Epithelial cell of proximal tubule (primary cell): ENCODE measurements at regions not wholly inside any gene's neighbourhood (a gene's known extent, or its start where the extent isn't known, plus 50 kb on each side); places are given as distances from the start of the nearest gene placed in this dataset.

Experiments used
- DNase-seq: peaks from one replicate; pipeline ENCODE4 v3.0.0-alpha.2; 2011; ENCODE audit warnings: low read depth
- H3K4me3 ChIP-seq: 2 replicates; pipeline ENCODE4 v1.5.1; 2011; ENCODE audit warnings: low read depth, mild to moderate bottlenecking, low read length
- CTCF ChIP-seq: conservative IDR thresholded peaks from 2 replicates; pipeline ENCODE4 v1.5.1; 2012; ENCODE audit warnings: low read depth, mild to moderate bottlenecking, low read length

GRCh38 chr18:46378864-46379207 is 274.7 kb downstream of the HAUS1 start:
- no peak overlapping the region for H3K4me3 ChIP-seq
- no peak for DNase-seq
- no peak for TF ChIP-seq CTCF

GRCh38 chr18:46379323-46379950 is 275.3 kb downstream of the HAUS1 start:
- H3K4me3 ChIP-seq, result no peak overlapping the region
- TF ChIP-seq CTCF, result no peak
- DNase-seq, result no peak

- no peak for TF ChIP-seq CTCF
- no peak for DNase-seq
- H3K4me3 ChIP-seq, result no peak overlapping the region
Measured at GRCh38 chr18:46385124-46385523, 271.9 kb downstream of the LOXHD1 start.

- no peak for TF ChIP-seq CTCF
- no peak for DNase-seq
- no peak overlapping the region for H3K4me3 ChIP-seq
Measured at GRCh38 chr18:46386788-46387187, 270.2 kb downstream of the LOXHD1 start.

GRCh38 chr18:46387441-46388131 is 269.4 kb downstream of the LOXHD1 start:
- no peak overlapping the region for H3K4me3 ChIP-seq
- peak; percentile 96 for DNase-seq
- no peak for TF ChIP-seq CTCF

GRCh38 chr18:46388286-46388685 is 268.7 kb downstream of the LOXHD1 start:
- no peak overlapping the region for H3K4me3 ChIP-seq
- DNase-seq, result no peak
- TF ChIP-seq CTCF, result no peak

GRCh38 chr18:46392576-46392975 is 264.4 kb downstream of the LOXHD1 start:
- no peak for TF ChIP-seq CTCF
- no peak overlapping the region for H3K4me3 ChIP-seq
- DNase-seq, result no peak
